H54 (cell line): ENCODE measurements at regions not wholly inside any gene's neighbourhood (a gene's known extent, or its start where the extent isn't known, plus 50 kb on each side); places are given as distances from the start of the nearest gene placed in this dataset.

Experiments used
- DNase-seq: peaks from one replicate; pipeline ENCODE4 v3.0.0; 2011; ENCODE audit warnings: low spot score, mixed read lengths; ENCODE audit not compliant: insufficient read length
- FAIRE-seq: peaks from 3 replicates; lab custom pipeline; 2011; peaks lifted over from hg19 to GRCh38; lab: Jason Lieb, UNC
- POLR2A ChIP-seq: IDR thresholded peaks from 2 replicates; pipeline ENCODE4 v1.6.1; 2011; ENCODE audit warnings: low read depth, mild to moderate bottlenecking, low read length

GRCh38 chr18:49708662-49709346 is 104.5 kb downstream of the ACAA2 start:
- no peak for TF ChIP-seq POLR2A
- no peak for DNase-seq

GRCh38 chr18:49707599-49707998 is 105.7 kb downstream of the ACAA2 start:
- DNase-seq (no peak), FAIRE-seq (no peak)
- TF ChIP-seq POLR2A, result no peak

More at GRCh38 chr18:49708662-49709346, 104.5 kb downstream of the ACAA2 start:
- no peak for FAIRE-seq

- DNase-seq, result no peak
- FAIRE-seq, result no peak
- TF ChIP-seq POLR2A, result no peak
Measured at GRCh38 chr18:49704334-49704733, 109.0 kb downstream of the ACAA2 start.

- FAIRE-seq (no peak), DNase-seq (no peak)
- no peak for TF ChIP-seq POLR2A
Measured at GRCh38 chr18:49701190-49701589, 112.1 kb downstream of the ACAA2 start.

- TF ChIP-seq POLR2A, result no peak
- DNase-seq (no peak), FAIRE-seq (no peak)
Measured at GRCh38 chr18:49699303-49699702, 114.0 kb downstream of the ACAA2 start.

- FAIRE-seq, result no peak
- no peak for DNase-seq
- TF ChIP-seq POLR2A, result no peak
Measured at GRCh38 chr18:49698525-49699025, 114.8 kb downstream of the ACAA2 start.

GRCh38 chr18:49697757-49698524 is 115.4 kb downstream of the ACAA2 start:
- TF ChIP-seq POLR2A, result no peak
- FAIRE-seq (no peak), DNase-seq (peak; percentile 5)

GRCh38 chr18:49697049-49697448 is 116.3 kb downstream of the ACAA2 start:
- no peak for FAIRE-seq
- DNase-seq, result no peak
- no peak for TF ChIP-seq POLR2A

GRCh38 chr18:49694402-49694801 is 118.9 kb downstream of the ACAA2 start:
- DNase-seq (no peak), FAIRE-seq (no peak)
- TF ChIP-seq POLR2A, result no peak

- no peak for DNase-seq
- no peak for TF ChIP-seq POLR2A
- FAIRE-seq, result no peak
Measured at GRCh38 chr18:49693717-49694005, 119.7 kb downstream of the ACAA2 start.

- FAIRE-seq (no peak), DNase-seq (no peak)
- TF ChIP-seq POLR2A, result no peak
Measured at GRCh38 chr18:49692906-49693716, 120.2 kb downstream of the ACAA2 start.

GRCh38 chr18:49691177-49691608 is 122.1 kb downstream of the ACAA2 start:
- peak; percentile 69 for FAIRE-seq
- TF ChIP-seq POLR2A, result no peak
- DNase-seq, result peak; percentile 45

- no peak for TF ChIP-seq POLR2A
- DNase-seq (peak; percentile 17), FAIRE-seq (peak; percentile 84)
Measured at GRCh38 chr18:49690312-49690711, 123.0 kb downstream of the ACAA2 start.
